Myocyte (in vitro differentiated cells): ENCODE measurements at regions not wholly inside any gene's neighbourhood (a gene's known extent, or its start where the extent isn't known, plus 50 kb on each side); places are given as distances from the start of the nearest gene placed in this dataset.
"Not testable (repeated sequence)": the region's sequence is repeated elsewhere in the genome, so short reads cannot be mapped to it uniquely, and the experiment has no call there.

Experiments used
- DNase-seq: peaks from one replicate; pipeline ENCODE4 v3.0.0-alpha.2; 2012; ENCODE audit warnings: low read depth

DNA sequence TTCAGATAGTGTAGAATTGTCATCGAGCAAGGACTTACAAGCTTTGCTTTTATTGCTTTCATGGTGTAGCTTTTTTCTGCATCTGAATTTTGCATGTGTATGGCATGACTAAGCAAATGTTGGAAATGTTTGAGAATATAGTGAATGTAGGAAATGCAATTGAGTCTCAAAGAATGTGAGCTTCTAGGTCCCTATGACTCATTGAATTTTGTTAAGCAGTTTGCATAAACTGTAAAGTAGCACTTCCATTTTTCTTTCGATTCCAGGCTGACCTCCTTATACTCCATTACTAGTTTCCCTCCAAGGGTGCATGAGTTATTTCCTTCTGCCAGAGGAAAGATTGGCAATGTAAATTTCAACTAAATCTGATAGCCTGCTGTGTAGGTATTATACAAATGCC lies 619.2 kb downstream of the DIPK2A start:
- peak; percentile 14 for DNase-seq

GRCh38 chr3:144593881-144594280 lies 622.3 kb downstream of the DIPK2A start:
- DNase-seq = no peak

DNA sequence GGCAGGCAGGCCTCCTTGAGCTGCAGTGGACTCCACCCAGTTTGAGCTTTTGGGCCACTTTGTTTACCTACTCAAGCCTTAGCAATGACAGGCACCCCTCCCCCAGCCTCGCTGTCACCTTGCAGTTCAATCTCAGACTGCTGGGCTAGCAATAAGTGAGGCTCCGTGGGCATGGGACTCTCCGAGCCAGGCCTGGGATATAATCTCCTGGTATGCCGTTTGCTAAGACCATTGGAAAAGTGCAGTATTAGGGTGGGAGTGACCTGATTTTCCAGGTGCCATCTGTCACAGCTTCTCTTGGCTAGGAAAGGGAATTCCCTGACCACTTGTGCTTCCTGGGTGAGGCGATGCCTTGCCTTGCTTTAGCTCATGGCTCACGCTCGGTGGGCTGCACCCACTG lies 648.6 kb downstream of the DIPK2A start:
- not testable (repeated sequence) for DNase-seq

DNA sequence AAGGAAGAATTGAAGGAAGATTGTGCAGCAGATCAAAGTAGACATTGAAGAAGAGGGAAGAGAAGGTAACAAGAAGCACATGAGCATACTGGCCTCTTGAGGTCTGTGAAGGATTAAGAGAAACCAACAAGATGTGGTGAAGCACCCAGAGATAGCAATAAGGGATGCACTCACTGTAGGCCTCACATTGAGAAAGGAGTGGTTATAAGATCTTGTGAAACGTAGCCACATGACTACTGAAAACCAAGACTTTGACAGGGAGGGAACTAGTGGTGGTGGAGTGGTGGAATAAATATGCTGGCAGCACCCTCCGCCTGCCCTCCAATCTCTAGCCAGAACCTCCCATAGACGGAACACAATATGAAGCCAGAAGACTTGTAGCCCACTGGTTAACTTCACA lies 651.2 kb downstream of the DIPK2A start:
- peak; percentile 6 for DNase-seq

DNA sequence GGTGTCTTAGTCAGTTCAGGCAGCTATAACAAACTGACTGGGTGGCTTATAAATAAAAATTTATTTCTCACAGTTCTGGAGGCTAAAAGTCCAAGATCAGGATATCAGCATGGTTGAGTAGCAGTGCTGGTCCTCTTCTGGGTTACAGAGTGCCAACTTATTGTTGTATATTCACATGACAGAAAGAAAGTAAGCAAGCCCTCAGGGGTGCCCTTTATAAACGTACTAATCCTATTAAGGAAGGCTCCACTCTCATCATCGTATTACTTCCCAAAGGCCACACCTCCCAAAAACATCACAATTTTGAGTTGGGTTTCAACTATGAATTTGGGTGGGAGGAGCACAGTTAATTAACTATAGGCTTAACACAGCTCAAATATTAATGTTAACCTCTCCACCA lies 653.0 kb downstream of the DIPK2A start:
- DNase-seq = no peak

DNA sequence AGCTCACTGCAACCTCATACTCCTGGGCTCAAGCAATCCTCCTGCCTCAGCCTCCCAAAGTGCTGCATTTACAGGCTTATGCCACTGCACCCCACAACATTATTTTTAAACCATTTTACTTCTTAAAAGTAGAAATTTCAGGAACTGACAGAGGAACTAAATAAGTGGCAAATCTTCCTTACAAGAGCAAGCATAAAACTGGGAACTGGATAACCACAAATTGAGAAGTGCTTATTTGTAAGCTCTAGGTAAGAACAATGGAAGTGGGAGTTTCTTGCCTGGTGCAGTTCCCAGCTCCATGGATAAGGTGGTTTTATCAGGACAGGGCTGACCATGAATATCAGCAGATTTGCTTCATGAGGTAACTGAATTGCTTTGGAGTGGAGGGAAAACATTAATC lies 655.2 kb downstream of the DIPK2A start:
- no peak for DNase-seq

DNA sequence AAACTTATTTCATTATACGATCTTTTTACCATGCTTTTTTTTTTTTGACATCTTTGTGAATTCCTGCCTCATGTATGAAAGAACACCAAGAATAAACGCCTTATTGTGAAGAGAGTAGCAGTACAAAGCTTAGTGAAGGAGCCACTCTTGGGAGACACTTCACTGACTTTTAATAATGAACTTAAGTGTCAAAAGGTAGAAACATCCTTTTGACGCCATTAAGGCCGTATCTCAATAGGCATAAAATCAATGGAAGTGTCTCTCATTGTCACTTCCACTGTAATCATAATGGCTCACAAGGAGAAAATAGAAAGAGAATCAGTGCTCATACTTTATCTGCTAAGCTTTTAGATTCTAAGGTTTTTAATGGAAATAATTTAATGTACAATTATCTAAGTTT lies 657.8 kb downstream of the DIPK2A start:
- no peak for DNase-seq

GRCh38 chr3:144636833-144637232 lies 665.2 kb downstream of the DIPK2A start:
- DNase-seq = peak; percentile 9

DNA sequence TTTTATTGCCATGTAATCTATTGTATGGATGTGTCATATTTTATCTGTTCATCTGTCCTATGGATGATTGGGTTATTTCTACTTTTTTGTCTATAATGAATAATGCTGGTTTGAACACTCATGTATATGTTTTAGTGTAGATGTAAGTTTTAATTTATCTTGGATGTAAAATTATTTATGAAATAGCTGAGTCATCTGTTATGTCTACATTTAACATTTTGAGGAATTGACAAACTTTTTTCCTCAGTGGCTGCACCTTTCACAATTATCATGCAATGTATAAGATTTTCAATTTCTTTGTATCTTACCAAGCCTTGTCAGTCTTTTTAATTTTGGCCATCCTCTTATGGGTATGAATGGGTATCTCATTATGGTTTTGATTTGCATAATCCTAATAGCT lies 666.4 kb downstream of the DIPK2A start:
- DNase-seq = no peak

- DNase-seq = peak; percentile 11
Observed at GRCh38 chr3:144643771-144644198, 672.2 kb downstream of the DIPK2A start.

- no peak for DNase-seq
Observed at GRCh38 chr3:144645300-144645699, 673.7 kb downstream of the DIPK2A start.

DNA sequence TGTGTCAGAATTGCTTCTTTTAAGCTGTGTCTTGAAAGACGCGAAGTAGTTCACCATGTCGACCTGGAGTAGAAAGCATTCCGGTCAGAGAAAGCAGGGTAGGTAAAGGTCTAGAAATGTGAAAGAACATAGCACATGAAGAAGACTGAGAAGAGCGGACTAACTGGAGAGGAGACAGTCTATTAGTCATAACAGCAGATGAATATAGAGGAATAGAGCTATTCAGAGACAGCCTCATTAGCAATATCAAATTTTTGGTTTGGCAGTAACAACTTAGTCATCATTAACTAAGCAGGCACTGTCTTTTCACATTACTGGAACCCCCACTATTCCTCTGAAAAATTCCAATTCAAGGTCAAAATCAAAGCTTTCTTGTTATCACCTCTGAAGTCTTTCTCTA lies 678.8 kb downstream of the DIPK2A start:
- no peak for DNase-seq

DNA sequence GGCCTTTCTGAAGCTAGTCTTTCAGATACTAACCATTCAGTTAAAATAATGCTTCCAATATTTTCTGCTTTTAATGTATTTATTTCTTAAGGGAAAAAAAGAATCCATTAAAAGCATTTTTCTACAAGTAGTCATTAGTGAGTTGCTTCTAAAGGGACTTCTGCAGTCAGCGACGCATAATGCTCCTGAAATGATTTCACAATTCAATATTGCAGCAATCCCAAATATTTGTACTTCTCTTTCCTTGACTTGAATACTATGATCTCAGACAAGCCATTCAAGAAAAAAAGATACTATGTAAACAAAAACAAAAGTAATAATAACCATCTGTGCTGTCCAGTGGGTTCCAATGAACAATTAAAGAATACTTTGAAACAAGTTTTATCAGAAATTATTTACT lies 681.0 kb downstream of the DIPK2A start:
- no peak for DNase-seq

GRCh38 chr3:144655423-144655822 lies 683.8 kb downstream of the DIPK2A start:
- no peak for DNase-seq

- DNase-seq = no peak
Observed at GRCh38 chr3:144660186-144660585, 688.6 kb downstream of the DIPK2A start.

DNA sequence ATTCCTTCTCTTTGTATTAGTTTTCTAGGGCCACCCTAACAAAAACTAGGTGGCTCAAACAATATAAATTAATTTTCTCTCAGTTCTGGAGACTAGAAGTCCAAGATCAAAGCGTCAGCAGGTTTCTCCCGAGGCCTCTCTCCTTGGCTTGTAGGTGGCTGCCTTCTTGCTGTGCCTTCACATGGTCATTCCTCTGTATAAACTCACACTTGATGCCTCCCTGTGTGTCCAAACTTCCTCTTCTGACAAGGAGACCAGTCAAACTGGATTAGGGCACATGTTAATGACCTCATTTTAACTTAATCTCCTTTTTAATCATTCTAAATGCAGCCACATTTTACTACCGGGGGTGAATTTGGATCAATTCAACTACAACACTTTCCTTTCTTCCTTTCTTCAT lies 691.1 kb downstream of the DIPK2A start:
- no peak for DNase-seq

GRCh38 chr3:144663456-144664436 lies 692.1 kb downstream of the DIPK2A start:
- DNase-seq = no peak

DNA sequence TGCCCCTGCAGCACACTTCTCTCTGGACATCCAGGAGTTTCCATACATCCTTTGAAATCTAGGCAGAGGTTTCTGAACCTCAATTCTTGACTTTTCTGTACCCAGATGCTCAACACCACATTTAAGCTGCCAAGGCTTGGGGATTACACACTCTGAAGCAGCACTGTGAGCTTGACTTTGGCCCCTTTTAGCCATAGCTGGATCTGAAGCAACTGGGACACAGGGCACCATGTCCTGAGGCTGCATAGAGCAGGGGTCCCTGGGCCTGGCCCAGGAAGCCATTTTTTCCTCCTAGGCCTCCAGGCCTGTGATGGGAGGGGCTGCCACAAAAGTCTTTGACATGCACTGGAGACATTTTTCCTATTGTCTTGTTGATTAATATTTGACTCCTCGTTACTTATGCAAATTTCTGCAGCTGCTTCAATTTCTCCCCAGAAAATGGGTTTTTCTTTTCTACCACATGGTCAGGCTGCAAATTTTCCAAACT lies 694.0 kb downstream of the DIPK2A start:
- DNase-seq = no peak

- DNase-seq = no peak
Observed at GRCh38 chr3:144670571-144670970, 698.9 kb downstream of the DIPK2A start.

- peak; percentile 27 for DNase-seq
Observed at GRCh38 chr3:144677103-144677502, 705.5 kb downstream of the DIPK2A start.

DNA sequence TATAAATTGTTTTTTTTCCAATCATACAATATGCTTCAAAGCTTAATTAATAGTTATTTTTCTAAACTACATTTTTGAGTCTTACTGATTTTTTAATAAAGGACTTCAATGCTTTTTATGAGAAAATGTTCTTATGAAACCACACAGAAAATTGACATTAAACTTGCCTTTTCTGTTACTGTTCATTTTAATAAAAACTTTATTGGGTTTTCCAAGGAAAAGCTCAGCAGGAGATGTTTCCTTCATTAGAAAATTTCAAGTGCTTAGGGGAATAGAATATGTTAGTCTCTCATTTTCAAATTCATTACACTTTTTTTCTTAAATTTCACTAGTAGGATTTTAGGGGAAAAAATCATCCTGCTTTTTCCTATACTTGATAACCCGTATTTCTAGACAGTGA lies 711.4 kb downstream of the DIPK2A start:
- no peak for DNase-seq

GRCh38 chr3:144687862-144688261 lies 716.2 kb downstream of the DIPK2A start:
- no peak for DNase-seq

- DNase-seq = no peak
Observed at GRCh38 chr3:144692488-144692887, 720.9 kb downstream of the DIPK2A start.
